ENCODE measurements at regions not wholly inside any gene's neighbourhood (a gene's known extent, or its start where the extent isn't known, plus 50 kb on each side); places are given as distances from the start of the nearest gene placed in this dataset.

DNA sequence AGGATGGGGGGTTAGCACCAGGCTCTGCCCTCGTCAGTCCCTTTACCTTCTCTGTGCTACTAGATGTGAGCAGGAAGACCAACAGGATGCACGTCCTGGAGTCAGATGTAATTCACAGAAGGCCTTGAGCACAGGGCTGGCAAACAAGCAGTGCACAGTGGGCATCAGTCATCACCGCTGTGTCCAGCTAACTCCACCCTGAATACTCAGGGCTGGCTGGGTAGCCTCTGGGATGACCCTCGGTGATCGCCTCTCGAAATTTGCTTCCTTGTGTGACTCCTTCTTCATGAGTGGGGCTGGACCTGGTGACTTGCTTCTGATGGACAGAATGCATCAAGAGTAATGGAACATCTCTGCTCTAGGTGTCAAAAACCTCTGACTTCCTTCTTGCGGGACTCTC, 92.2 kb upstream of the TMPRSS2 start:
- TF ChIP-seq CTCF (conservative IDR thresholded peaks at IDR 0.05; ENCODE audit: low read length) (no peak), EZH2phosphoT487 (IDR thresholded peaks at IDR 0.05; ENCODE audit: borderline replicate concordance, low read depth, low read length) (no peak)
